Suprapubic skin (tissue), 4 donors: ENCODE measurements at regions not wholly inside any gene's neighbourhood (a gene's known extent, or its start where the extent isn't known, plus 50 kb on each side); places are given as distances from the start of the nearest gene placed in this dataset.

Experiments used
- CTCF ChIP-seq, 2 donors: fragments of 200-600 bp in 1 of 2; fragments of 450-650 bp in 1 of 2; sonication (generic) in 1 of 2; IDR thresholded peaks; one replicate each; pipeline ENCODE4 v1.5.1; 2016 to 2019; ENCODE audit warnings: antibody characterized with exemption in 2 of 2, mild to moderate bottlenecking in 1 of 2, moderate library complexity in 1 of 2
- EP300 ChIP-seq: sonication (generic); formaldehyde crosslinking; IDR thresholded peaks from one replicate; pipeline ENCODE4 v1.6.1; 2017; ENCODE audit warnings: antibody characterized with exemption
- POLR2A ChIP-seq, 2 donors: fragments of 450-650 bp; IDR thresholded peaks; one replicate each; pipeline ENCODE4 v1.6.1; 2017; ENCODE audit warnings: antibody characterized with exemption in 2 of 2, mild to moderate bottlenecking in 2 of 2, moderate library complexity in 2 of 2
- POLR2AphosphoS5 ChIP-seq, 3 donors: sonication (generic); formaldehyde crosslinking; IDR thresholded peaks; one replicate each; pipeline ENCODE4 v1.6.1; 2017; ENCODE audit warnings: antibody characterized with exemption in 3 of 3

- no peak for TF ChIP-seq CTCF (IDR thresholded peaks at IDR 0.05)
- no peak for TF ChIP-seq EP300
- no peak for TF ChIP-seq POLR2AphosphoS5 (IDR thresholded peaks at IDR 0.05)
- TF ChIP-seq POLR2A (IDR thresholded peaks at IDR 0.05): no peak
Measured at GRCh38 chr2:48190230-48190629, 124.3 kb upstream of the FOXN2 start.
